ENCODE measurements at regions not wholly inside any gene's neighbourhood (a gene's known extent, or its start where the extent isn't known, plus 50 kb on each side); places are given as distances from the start of the nearest gene placed in this dataset.

DNA sequence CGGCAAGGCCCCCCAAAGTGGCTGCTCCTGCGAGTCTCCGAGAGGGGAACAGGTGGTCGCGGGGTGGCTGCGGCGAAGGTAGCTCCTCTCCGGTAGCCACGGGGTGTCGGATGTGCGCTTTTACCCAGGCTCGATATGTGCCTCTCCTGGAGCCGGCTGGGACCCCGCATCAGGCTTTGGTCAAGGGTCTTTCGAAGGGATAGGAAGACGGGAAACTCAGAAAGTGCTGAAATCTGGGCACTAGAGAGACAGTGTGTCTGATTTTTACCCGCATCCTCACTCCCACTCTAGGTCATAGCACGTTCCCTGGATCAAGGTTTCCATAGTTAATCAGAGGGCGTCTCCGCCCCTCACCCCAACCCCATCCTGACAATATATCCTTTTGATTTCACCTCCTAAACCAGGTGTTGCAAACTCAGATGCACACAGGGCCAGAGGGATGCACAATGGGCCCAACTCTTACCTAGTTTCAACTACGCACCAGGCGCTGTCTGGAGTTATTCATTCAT lies 156.9 kb downstream of the PTPN11 start:
- no peaks in the 10 kb centered on the region for H3K9me3 ChIP-seq (ENCODE audit: low read length)
- H2AFZ ChIP-seq (ENCODE audit: low read length), result no peak overlapping the region
- no peak overlapping the region for H3K27ac ChIP-seq (ENCODE audit: low read depth, low read length, poor library complexity, severe bottlenecking)
- ChIA-PET POLR2A (no interaction called here), CTCF (ENCODE audit: unreplicated experiment) (no interaction called here)
- no TSS peak for BruUV-seq (replicated peaks)
- no peaks in the 10 kb centered on the region for H3K9me2 ChIP-seq (ENCODE audit: insufficient read depth, low read length)
- H4K20me1 ChIP-seq (ENCODE audit: insufficient read depth, low read length), result no peaks in the 10 kb centered on the region
- TF ChIP-seq EZH2phosphoT487 (IDR thresholded peaks at IDR 0.05; ENCODE audit: borderline replicate concordance, low read depth, low read length), result no peak
- TF ChIP-seq, protein P1, sequence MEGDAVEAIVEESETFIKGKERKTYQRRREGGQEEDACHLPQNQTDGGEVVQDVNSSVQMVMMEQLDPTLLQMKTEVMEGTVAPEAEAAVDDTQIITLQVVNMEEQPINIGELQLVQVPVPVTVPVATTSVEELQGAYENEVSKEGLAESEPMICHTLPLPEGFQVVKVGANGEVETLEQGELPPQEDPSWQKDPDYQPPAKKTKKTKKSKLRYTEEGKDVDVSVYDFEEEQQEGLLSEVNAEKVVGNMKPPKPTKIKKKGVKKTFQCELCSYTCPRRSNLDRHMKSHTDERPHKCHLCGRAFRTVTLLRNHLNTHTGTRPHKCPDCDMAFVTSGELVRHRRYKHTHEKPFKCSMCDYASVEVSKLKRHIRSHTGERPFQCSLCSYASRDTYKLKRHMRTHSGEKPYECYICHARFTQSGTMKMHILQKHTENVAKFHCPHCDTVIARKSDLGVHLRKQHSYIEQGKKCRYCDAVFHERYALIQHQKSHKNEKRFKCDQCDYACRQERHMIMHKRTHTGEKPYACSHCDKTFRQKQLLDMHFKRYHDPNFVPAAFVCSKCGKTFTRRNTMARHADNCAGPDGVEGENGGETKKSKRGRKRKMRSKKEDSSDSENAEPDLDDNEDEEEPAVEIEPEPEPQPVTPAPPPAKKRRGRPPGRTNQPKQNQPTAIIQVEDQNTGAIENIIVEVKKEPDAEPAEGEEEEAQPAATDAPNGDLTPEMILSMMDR (conservative IDR thresholded peaks at IDR 0.05; ENCODE audit: low read length), result no peak
- no peaks in the 10 kb centered on the region for H3K4me1 ChIP-seq (ENCODE audit: insufficient read depth, low read length, poor library complexity, severe bottlenecking)
- H3K4me3 ChIP-seq (ENCODE audit: low read depth, low read length, poor library complexity, severe bottlenecking), result no peak overlapping the region
- no peak for DNase-seq (ENCODE audit: low spot score)
- intact Hi-C loops (cut with micrococcal nuclease; ENCODE audit: unreplicated experiment), result no loop called here
- no peaks in the 10 kb centered on the region for H3K36me3 ChIP-seq (ENCODE audit: insufficient read depth, low read length)
- no peak overlapping the region for H3K4me2 ChIP-seq (ENCODE audit: low read length)
- no peaks in the 10 kb centered on the region for H3K79me2 ChIP-seq (ENCODE audit: insufficient read depth, low read depth, low read length)

DNA sequence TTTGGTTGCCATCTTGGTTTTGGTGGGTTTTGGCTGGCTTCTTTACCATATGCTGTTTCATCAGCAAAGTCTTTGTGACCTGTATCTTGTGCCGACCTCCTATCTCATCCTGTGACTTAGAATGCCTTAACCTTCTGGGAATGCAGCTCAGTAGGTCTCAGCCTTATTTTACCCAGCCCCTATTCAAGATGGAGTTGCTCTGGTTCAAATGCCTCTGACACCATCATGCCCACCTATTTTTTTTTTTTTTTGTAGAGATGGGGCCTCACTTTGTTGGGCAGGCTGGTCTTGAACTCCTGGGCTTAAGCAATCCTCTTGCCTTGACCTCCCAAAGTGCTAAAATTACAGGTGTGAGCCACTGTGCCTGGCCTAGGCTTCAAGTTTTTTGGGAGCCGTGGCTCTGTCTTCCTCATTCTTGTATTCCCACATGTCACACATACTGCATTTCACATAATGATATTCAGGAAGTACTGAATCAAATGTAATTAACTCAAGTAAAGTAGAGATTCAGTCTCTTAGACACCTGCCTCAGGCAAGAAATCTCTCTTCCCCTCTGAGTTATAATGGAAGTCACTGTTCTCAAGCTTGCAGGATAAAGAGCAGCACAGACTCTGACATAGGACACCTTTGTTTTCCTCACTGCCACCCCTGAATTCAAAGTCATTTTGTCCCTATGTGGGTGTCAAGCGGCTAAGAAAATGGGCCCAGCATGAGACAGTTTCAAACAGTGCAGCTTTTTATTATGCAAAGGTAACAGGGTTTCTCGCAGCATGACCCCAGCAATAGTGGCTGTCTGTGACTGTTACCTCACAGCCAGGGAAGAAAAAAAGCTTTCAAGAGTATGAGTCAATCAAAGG lies 159.0 kb downstream of the PTPN11 start:
- BruUV-seq (replicated peaks), result no TSS peak
- no peak overlapping the region for H3K4me3 ChIP-seq (ENCODE audit: low read depth, low read length, poor library complexity, severe bottlenecking)
- H3K4me1 ChIP-seq (ENCODE audit: insufficient read depth, low read length, poor library complexity, severe bottlenecking), result no peaks in the 10 kb centered on the region
- no peaks in the 10 kb centered on the region for H4K20me1 ChIP-seq (ENCODE audit: insufficient read depth, low read length)
- DNase-seq (ENCODE audit: low spot score), result no peak
- ChIA-PET CTCF (ENCODE audit: unreplicated experiment) (no interaction called here), POLR2A (no interaction called here)
- intact Hi-C loops (cut with micrococcal nuclease; ENCODE audit: unreplicated experiment), result no loop called here
- H2AFZ ChIP-seq (ENCODE audit: low read length), result no peak overlapping the region
- no peak for TF ChIP-seq EZH2phosphoT487 (IDR thresholded peaks at IDR 0.05; ENCODE audit: borderline replicate concordance, low read depth, low read length)
- TF ChIP-seq, protein P1 (conservative IDR thresholded peaks at IDR 0.05; ENCODE audit: low read length), result no peak
- no peaks in the 10 kb centered on the region for H3K79me2 ChIP-seq (ENCODE audit: insufficient read depth, low read depth, low read length)
- no peaks in the 10 kb centered on the region for H3K9me3 ChIP-seq (ENCODE audit: low read length)
- H3K9me2 ChIP-seq (ENCODE audit: insufficient read depth, low read length), result no peaks in the 10 kb centered on the region
- no peak overlapping the region for H3K27ac ChIP-seq (ENCODE audit: low read depth, low read length, poor library complexity, severe bottlenecking)
- H3K4me2 ChIP-seq (ENCODE audit: low read length), result no peak overlapping the region
- no peaks in the 10 kb centered on the region for H3K36me3 ChIP-seq (ENCODE audit: insufficient read depth, low read length)

DNA sequence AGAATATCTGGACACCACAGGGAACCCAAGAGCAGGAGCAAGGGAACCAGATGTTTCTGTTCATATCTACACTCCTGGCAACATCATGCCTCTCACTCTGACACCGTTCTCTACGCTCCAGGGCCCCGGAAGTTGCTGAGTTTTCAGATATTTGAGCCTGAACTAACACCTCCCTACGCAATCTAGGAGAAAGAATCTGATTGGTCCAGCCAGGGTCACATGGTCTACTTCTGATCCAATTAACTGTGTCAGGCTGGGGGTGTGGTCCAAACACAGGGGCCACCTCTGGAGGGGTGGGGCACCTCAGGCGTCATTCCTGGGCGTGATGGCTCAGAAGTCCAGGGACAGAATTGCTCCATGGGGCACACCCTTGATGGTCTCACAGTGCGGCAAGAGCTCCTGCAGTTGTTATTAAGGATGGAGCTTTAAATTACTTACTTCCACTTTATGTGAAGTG lies 165.5 kb downstream of the PTPN11 start:
- peak; percentile 15 for DNase-seq (ENCODE audit: low spot score)
- H3K4me2 ChIP-seq (ENCODE audit: low read length), result no peak overlapping the region
- no peaks in the 10 kb centered on the region for H3K9me3 ChIP-seq (ENCODE audit: low read length)
- H3K4me1 ChIP-seq (ENCODE audit: insufficient read depth, low read length, poor library complexity, severe bottlenecking), result no peaks in the 10 kb centered on the region
- ChIA-PET POLR2A (no interaction called here), CTCF (ENCODE audit: unreplicated experiment) (no interaction called here)
- H2AFZ ChIP-seq (ENCODE audit: low read length), result no peak overlapping the region
- H3K36me3 ChIP-seq (ENCODE audit: insufficient read depth, low read length), result no peaks in the 10 kb centered on the region
- no peaks in the 10 kb centered on the region for H4K20me1 ChIP-seq (ENCODE audit: insufficient read depth, low read length)
- TF ChIP-seq, protein P1 (conservative IDR thresholded peaks at IDR 0.05; ENCODE audit: low read length), result no peak
- no peak for TF ChIP-seq EZH2phosphoT487 (IDR thresholded peaks at IDR 0.05; ENCODE audit: borderline replicate concordance, low read depth, low read length)
- H3K4me3 ChIP-seq (ENCODE audit: low read depth, low read length, poor library complexity, severe bottlenecking), result no peak overlapping the region
- H3K9me2 ChIP-seq (ENCODE audit: insufficient read depth, low read length), result no peaks in the 10 kb centered on the region
- H3K79me2 ChIP-seq (ENCODE audit: insufficient read depth, low read depth, low read length), result no peaks in the 10 kb centered on the region
- BruUV-seq (replicated peaks), result no TSS peak
- H3K27ac ChIP-seq (ENCODE audit: low read depth, low read length, poor library complexity, severe bottlenecking), result no peak overlapping the region
- intact Hi-C loops (cut with micrococcal nuclease; ENCODE audit: unreplicated experiment), result no loop called here
